ENCODE measurements at regions not wholly inside any gene's neighbourhood (a gene's known extent, or its start where the extent isn't known, plus 50 kb on each side); places are given as distances from the start of the nearest gene placed in this dataset.

DNA sequence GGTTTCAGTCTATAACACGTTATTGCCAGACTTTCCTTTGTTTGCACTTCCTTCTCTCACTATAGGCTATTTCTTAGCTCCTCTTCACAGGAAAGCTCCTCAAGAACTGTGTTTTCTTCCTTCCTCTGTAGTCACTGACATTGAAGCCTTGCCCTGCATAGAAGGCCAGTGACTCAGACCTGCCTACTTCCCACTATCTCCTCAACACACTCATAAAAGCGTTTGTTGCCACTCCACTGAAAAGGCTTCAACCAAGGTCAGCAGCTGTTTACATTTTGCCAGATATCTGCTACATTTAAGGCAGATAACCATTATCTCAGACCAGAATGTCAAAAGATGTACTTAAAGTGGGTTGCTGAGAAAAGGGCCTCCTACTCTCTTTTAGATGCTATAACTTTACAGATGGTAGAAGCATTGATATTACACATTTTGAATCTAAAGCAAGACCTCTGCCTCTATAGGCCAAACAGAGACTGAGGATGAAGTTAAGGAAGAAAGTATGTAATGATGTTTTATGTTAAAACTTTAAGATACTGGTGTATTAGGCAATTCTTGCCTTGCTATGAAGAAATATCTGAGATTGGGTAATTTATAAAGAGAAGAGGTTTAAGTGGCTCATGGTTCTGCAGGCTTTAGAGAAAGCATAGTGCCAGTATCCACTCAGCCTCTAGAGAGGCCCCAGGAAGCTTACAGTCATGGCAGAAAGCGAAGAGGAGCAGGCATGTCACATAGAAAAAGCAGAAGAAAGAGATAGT lies 233.3 kb upstream of the FLRT2 start:
- Histone ChIP-seq H3F3A (ENCODE audit: insufficient read depth) (peaks cover 16% of the 10 kb centered on the region; the same call in 1 of the 2 replicates), H3K9me3 (ENCODE audit: low read depth) (no peaks in the 10 kb centered on the region), H3K9ac (no peak overlapping the region), H3K4me2 (ENCODE audit: unreplicated experiment) (peak overlapping the region; percentile 32), H3K27ac (peak overlapping the region; percentile 38; the same call in 1 of the 2 replicates), H4K20me1 (ENCODE audit: insufficient read depth) (no peaks in the 10 kb centered on the region), H3K4me3 (no peak overlapping the region), H3K79me2 (ENCODE audit: insufficient read depth) (no peaks in the 10 kb centered on the region), H3K36me3 (ENCODE audit: low read depth) (no peaks in the 10 kb centered on the region), H2AFZ (peak overlapping the region; percentile 11; the same call in 1 of the 2 replicates), H3K4me1 (ENCODE audit: insufficient read depth) (peaks cover 13% of the 10 kb centered on the region), H3K9me2 (ENCODE audit: insufficient read depth) (no peaks in the 10 kb centered on the region), H3K27me3 (replicated peaks; ENCODE audit: insufficient read depth) (no peaks in the 10 kb centered on the region)
- peak; percentile 83 for DNase-seq
- 57 to 58% methylated on average over 3 of the region's 3 CpGs for WGBS, 2 experiments (ENCODE audit: low coverage in 1 of 2, low lambda C conversion rate in 2 of 2, missing lambda C conversion rate in 2 of 2)
- TF ChIP-seq EZH2 (IDR thresholded peaks at IDR 0.05; ENCODE audit: insufficient read depth, poor library complexity, severe bottlenecking) (no peak), EZH2phosphoT487 (IDR thresholded peaks at IDR 0.05; ENCODE audit: insufficient read depth, low read depth) (no peak)
- in situ Hi-C loops (cut with MboI): no loop called here

DNA sequence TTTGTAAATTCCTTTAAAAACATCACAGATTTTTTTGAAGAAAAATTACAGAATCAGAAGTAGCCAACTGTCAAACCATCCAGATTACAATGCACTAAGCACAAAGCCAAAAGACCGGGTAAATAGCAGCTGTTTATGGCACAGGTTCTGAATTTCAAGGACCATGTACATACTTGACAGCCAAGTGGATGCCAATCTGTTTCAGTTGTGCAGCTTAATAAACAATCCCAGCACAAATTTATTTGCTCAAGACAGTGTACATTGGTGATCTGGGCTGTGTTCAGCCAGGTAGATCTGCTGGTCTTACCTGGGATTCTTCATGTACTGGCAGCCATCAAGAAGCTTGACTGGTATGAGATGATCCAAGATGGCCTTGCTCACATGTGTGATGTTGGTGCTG lies 229.8 kb upstream of the FLRT2 start:
- Histone ChIP-seq H3K4me3 (no peak overlapping the region), H3K27ac (no peak overlapping the region), H3F3A (ENCODE audit: insufficient read depth) (peaks cover 16% of the 10 kb centered on the region; the same call in 1 of the 2 replicates), H3K36me3 (ENCODE audit: low read depth) (no peaks in the 10 kb centered on the region), H3K79me2 (ENCODE audit: insufficient read depth) (no peaks in the 10 kb centered on the region), H3K9me2 (ENCODE audit: insufficient read depth) (no peaks in the 10 kb centered on the region), H3K9ac (no peak overlapping the region), H3K4me1 (ENCODE audit: insufficient read depth) (peaks cover 13% of the 10 kb centered on the region), H3K4me2 (ENCODE audit: unreplicated experiment) (no peak overlapping the region), H3K27me3 (replicated peaks; ENCODE audit: insufficient read depth) (no peaks in the 10 kb centered on the region; the same call in 1 of the 2 replicates), H2AFZ (no peak overlapping the region), H4K20me1 (ENCODE audit: insufficient read depth) (no peaks in the 10 kb centered on the region), H3K9me3 (ENCODE audit: low read depth) (no peaks in the 10 kb centered on the region)
- TF ChIP-seq EZH2 (IDR thresholded peaks at IDR 0.05; ENCODE audit: insufficient read depth, poor library complexity, severe bottlenecking): no peak
- no peak for TF ChIP-seq EZH2phosphoT487 (IDR thresholded peaks at IDR 0.05; ENCODE audit: insufficient read depth, low read depth)
- WGBS, 2 experiments (ENCODE audit: low coverage in 1 of 2, low lambda C conversion rate in 2 of 2, missing lambda C conversion rate in 2 of 2): 53 to 56% methylated on average over 1 of the region's 1 CpG
- in situ Hi-C loops (cut with MboI): no loop called here
- no peak for DNase-seq

DNA sequence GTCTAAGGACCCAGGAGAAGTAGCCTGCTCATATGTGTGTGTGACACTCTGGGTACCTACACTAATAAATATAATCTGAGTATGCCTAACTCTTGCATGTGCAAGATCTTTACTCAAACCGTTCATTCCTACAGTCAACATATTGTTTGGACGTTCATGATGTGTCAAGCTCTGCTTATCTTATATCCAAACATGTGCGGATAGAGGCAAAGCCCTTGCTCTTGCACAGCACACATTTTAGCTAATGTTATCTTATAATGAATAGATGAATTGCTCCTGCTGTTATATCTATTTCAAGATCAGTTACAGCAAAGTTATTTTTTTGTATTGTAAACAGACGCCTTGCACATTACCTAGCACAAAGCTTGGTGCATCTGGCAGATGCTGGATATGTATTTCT lies 228.4 kb upstream of the FLRT2 start:
- Histone ChIP-seq H3K9me2 (ENCODE audit: insufficient read depth) (no peaks in the 10 kb centered on the region), H3K9me3 (ENCODE audit: low read depth) (no peaks in the 10 kb centered on the region), H3K27ac (no peak overlapping the region), H4K20me1 (ENCODE audit: insufficient read depth) (no peaks in the 10 kb centered on the region), H3K79me2 (ENCODE audit: insufficient read depth) (no peaks in the 10 kb centered on the region), H3K4me2 (ENCODE audit: unreplicated experiment) (no peak overlapping the region), H3K36me3 (ENCODE audit: low read depth) (no peaks in the 10 kb centered on the region), H3K4me3 (no peak overlapping the region), H3K27me3 (replicated peaks; ENCODE audit: insufficient read depth) (no peaks in the 10 kb centered on the region; the same call in 1 of the 2 replicates), H3K9ac (no peak overlapping the region), H3F3A (ENCODE audit: insufficient read depth) (peaks cover 9% of the 10 kb centered on the region; the same call in 1 of the 2 replicates), H3K4me1 (ENCODE audit: insufficient read depth) (peaks cover 6% of the 10 kb centered on the region), H2AFZ (no peak overlapping the region)
- 57 to 59% methylated on average over 4 of the region's 4 CpGs for WGBS, 2 experiments (ENCODE audit: low coverage in 1 of 2, low lambda C conversion rate in 2 of 2, missing lambda C conversion rate in 2 of 2)
- no peak for DNase-seq
- no peak for TF ChIP-seq EZH2 (IDR thresholded peaks at IDR 0.05; ENCODE audit: insufficient read depth, poor library complexity, severe bottlenecking)
- TF ChIP-seq EZH2phosphoT487 (IDR thresholded peaks at IDR 0.05; ENCODE audit: insufficient read depth, low read depth): no peak
- in situ Hi-C loops (cut with MboI): no loop called here

DNA sequence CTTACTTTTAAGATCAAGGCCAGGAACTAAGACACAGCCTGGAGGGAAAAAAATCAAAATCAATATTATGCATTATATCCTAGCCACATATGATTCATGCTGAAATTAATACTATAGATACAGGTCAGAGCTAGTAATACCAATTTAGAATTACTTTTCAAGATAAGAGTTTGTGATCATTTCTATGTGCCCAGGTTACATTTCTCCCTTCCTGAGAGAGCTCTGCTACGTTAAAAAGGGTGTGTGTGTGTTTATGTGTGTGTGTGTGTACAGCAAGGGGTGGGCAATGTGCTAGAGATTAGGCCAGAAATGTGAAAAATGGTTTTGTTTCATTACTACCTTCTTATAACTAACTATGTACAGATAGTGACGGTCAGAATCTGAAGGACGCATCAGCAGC lies 223.9 kb upstream of the FLRT2 start:
- no peak overlapping the region for H3K4me3 ChIP-seq
- H3K27ac ChIP-seq: no peak overlapping the region
- no peaks in the 10 kb centered on the region for H3K79me2 ChIP-seq (ENCODE audit: insufficient read depth)
- in situ Hi-C loops (cut with MboI): no loop called here
- no peaks in the 10 kb centered on the region for H3K4me1 ChIP-seq (ENCODE audit: insufficient read depth)
- no peak overlapping the region for H3K4me2 ChIP-seq (ENCODE audit: unreplicated experiment)
- no peak for DNase-seq
- H3K27me3 ChIP-seq (replicated peaks; ENCODE audit: insufficient read depth): no peaks in the 10 kb centered on the region; the same call in 1 of the 2 replicates
- no peaks in the 10 kb centered on the region for H3K9me3 ChIP-seq (ENCODE audit: low read depth)
- no peaks in the 10 kb centered on the region for H4K20me1 ChIP-seq (ENCODE audit: insufficient read depth)
- WGBS, 2 experiments (ENCODE audit: low coverage in 1 of 2, low lambda C conversion rate in 2 of 2, missing lambda C conversion rate in 2 of 2): 90% methylated on average over 3 of the region's 3 CpGs
- no peak overlapping the region for H3K9ac ChIP-seq
- no peaks in the 10 kb centered on the region for H3K36me3 ChIP-seq (ENCODE audit: low read depth)
- no peaks in the 10 kb centered on the region for H3K9me2 ChIP-seq (ENCODE audit: insufficient read depth)
- no peak overlapping the region for H2AFZ ChIP-seq
- H3F3A ChIP-seq (ENCODE audit: insufficient read depth): no peaks in the 10 kb centered on the region
- TF ChIP-seq EZH2phosphoT487 (IDR thresholded peaks at IDR 0.05; ENCODE audit: insufficient read depth, low read depth) (no peak), EZH2 (IDR thresholded peaks at IDR 0.05; ENCODE audit: insufficient read depth, poor library complexity, severe bottlenecking) (no peak)
